ENCODE measurements at regions not wholly inside any gene's neighbourhood (a gene's known extent, or its start where the extent isn't known, plus 50 kb on each side); places are given as distances from the start of the nearest gene placed in this dataset.

DNA sequence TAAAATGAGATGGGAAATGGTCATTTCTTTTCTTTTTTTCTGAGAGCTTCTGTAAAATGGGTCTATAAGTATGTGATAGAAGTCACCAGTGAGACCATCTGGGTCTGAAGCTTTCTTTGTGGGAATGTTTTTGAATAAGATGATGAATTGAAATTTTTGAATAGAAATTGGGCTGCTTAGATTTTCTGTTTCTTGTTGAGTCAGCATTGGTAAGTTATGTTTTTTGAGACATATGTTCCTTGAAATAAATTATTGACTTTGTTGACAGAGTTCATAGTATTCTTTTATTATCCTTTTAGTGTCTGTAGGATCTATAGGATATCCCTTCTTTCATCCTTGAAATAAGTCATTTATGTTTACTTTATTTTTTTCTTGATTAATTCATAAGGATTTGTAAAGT is 208.1 kb downstream of the OPA1 start:
- no peak overlapping the region for H3K27ac ChIP-seq (ENCODE audit: low read length)
- DNase-seq = no peak
- H3K36me3 ChIP-seq (ENCODE audit: control insufficient read depth, insufficient read depth, low read length) = no peaks in the 10 kb centered on the region

DNA sequence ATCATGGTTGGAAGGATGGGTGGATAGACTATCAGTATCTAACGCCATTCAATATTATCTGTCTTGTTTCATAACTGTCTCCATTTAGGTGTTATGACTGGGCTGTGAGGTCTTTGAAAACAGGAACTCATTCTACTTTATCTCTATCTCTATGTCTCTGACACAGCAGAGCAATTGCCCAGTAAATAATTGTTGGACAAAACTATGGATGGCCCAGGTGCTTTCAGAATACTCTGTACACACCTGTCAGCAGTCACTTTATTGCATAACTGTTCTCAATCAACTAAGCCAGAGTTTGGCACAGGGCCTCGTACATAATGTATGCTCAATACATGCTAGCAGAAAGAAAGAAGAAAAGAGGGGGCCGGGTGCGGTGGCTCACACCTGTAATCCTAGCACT is 210.3 kb downstream of the OPA1 start:
- peak; percentile 74 to 88 for DNase-seq

More for the DNA sequence above, 208.1 kb downstream of the OPA1 start:
- Histone ChIP-seq H3K9me3 (ENCODE audit: control insufficient read depth, low read depth, low read length) (no peaks in the 10 kb centered on the region), H3K4me1 (ENCODE audit: control insufficient read depth, insufficient read depth, low read length) (peaks cover 15% of the 10 kb centered on the region), H3K4me3 (ENCODE audit: low read length) (no peak overlapping the region), H3K27me3 (ENCODE audit: control insufficient read depth, insufficient read depth, low read length) (no peaks in the 10 kb centered on the region)

DNA sequence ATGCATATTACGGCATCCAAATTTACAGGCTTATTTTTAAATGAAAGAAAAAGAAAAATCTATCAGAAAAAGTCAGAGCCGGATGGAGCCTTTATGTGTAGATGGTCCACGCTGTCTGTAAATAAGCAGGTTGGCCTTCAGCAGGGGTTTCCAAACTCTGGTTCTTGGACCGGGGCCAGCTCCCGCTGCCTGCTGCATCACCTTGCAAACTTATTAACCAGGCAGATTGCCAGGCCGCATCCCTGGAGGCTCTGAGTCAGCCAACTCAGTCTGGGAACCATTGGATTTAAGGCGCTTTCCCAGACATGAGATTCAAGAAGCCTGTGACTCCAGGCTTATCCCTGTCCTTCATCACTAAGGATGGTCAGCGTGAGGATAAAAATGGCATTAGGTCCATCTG is 212.4 kb downstream of the OPA1 start:
- WGBS (ENCODE audit: insufficient coverage, low lambda C conversion rate) = 83% methylated on average over 1 of the region's 8 CpGs
- H3K27me3 ChIP-seq (ENCODE audit: control insufficient read depth, insufficient read depth, low read length) = no peaks in the 10 kb centered on the region
- H3K4me3 ChIP-seq (ENCODE audit: low read length) = no peak overlapping the region
- no peaks in the 10 kb centered on the region for H3K36me3 ChIP-seq (ENCODE audit: control insufficient read depth, insufficient read depth, low read length)
- H3K4me1 ChIP-seq (ENCODE audit: control insufficient read depth, insufficient read depth, low read length) = peaks cover 23% of the 10 kb centered on the region
- H3K27ac ChIP-seq (ENCODE audit: low read length) = no peak overlapping the region
- H3K9me3 ChIP-seq (ENCODE audit: control insufficient read depth, low read depth, low read length) = no peaks in the 10 kb centered on the region
- DNase-seq = peak; percentile 81 to 89

More for the DNA sequence above, 210.3 kb downstream of the OPA1 start:
- H3K4me3 ChIP-seq (ENCODE audit: low read length) = no peak overlapping the region
- H3K36me3 ChIP-seq (ENCODE audit: control insufficient read depth, insufficient read depth, low read length) = no peaks in the 10 kb centered on the region
- H3K4me1 ChIP-seq (ENCODE audit: control insufficient read depth, insufficient read depth, low read length) = peaks cover 16% of the 10 kb centered on the region
- WGBS (ENCODE audit: insufficient coverage, low lambda C conversion rate) = no CpG with 5 or more reads among the region's 4 CpGs
- peak overlapping the region; percentile 48 for H3K27ac ChIP-seq (ENCODE audit: low read length)
- no peaks in the 10 kb centered on the region for H3K27me3 ChIP-seq (ENCODE audit: control insufficient read depth, insufficient read depth, low read length)
- no peaks in the 10 kb centered on the region for H3K9me3 ChIP-seq (ENCODE audit: control insufficient read depth, low read depth, low read length)

DNA sequence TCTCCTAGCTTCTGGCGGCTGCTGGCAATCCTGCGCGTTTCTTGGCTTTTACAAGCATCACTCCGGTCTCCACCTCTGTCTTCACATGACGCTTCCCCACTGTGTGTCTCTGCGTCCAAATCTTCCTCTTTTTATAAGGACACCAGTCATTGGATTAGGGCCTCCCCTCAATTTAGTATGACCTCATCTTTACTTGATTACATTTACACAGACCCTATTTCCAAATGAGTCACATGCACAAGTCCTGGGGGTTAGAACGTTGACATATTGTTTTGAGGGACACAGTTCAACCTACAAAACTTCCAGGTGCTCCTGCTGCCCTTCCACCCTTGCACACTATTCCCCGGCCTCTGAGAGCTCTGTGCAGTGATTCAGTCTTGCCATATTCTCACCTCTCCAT is 215.3 kb downstream of the OPA1 start:
- H3K9me3 ChIP-seq (ENCODE audit: control insufficient read depth, low read depth, low read length) = no peaks in the 10 kb centered on the region
- peaks cover 24% of the 10 kb centered on the region for H3K4me1 ChIP-seq (ENCODE audit: control insufficient read depth, insufficient read depth, low read length)
- no peaks in the 10 kb centered on the region for H3K36me3 ChIP-seq (ENCODE audit: control insufficient read depth, insufficient read depth, low read length)
- no peak overlapping the region for H3K4me3 ChIP-seq (ENCODE audit: low read length)
- H3K27ac ChIP-seq (ENCODE audit: low read length) = no peak overlapping the region
- H3K27me3 ChIP-seq (ENCODE audit: control insufficient read depth, insufficient read depth, low read length) = no peaks in the 10 kb centered on the region
- 90% methylated on average over 5 of the region's 8 CpGs for WGBS (ENCODE audit: insufficient coverage, low lambda C conversion rate)
- DNase-seq = no peak

DNA sequence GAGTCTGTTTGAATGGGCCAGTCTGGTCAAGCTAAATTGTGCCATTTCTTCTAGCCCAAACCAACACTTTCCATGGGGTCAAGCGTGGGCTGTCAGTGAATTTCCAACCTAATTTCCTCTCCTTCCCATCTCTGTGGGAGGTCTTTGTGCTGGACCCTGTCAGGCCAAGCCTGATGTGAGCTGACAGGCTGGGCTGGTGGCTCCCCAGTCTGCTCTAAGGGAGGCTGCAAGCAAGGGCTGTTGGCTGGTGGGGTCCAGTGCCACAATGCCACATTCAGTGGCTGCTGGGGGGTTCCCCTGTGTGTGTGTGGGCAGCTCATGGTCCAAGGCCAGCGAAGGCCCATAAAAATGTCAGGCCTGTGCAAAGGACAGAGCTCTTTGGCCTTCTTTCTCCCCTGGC is 216.1 kb downstream of the OPA1 start:
- Histone ChIP-seq H3K9me3 (ENCODE audit: control insufficient read depth, low read depth, low read length) (no peaks in the 10 kb centered on the region), H3K27me3 (ENCODE audit: control insufficient read depth, insufficient read depth, low read length) (no peaks in the 10 kb centered on the region), H3K27ac (ENCODE audit: low read length) (no peak overlapping the region), H3K4me3 (ENCODE audit: low read length) (no peak overlapping the region), H3K4me1 (ENCODE audit: control insufficient read depth, insufficient read depth, low read length) (peaks cover 32% of the 10 kb centered on the region), H3K36me3 (ENCODE audit: control insufficient read depth, insufficient read depth, low read length) (no peaks in the 10 kb centered on the region)
- no peak for DNase-seq
- WGBS (ENCODE audit: insufficient coverage, low lambda C conversion rate) = no CpG with 5 or more reads among the region's 2 CpGs

DNA sequence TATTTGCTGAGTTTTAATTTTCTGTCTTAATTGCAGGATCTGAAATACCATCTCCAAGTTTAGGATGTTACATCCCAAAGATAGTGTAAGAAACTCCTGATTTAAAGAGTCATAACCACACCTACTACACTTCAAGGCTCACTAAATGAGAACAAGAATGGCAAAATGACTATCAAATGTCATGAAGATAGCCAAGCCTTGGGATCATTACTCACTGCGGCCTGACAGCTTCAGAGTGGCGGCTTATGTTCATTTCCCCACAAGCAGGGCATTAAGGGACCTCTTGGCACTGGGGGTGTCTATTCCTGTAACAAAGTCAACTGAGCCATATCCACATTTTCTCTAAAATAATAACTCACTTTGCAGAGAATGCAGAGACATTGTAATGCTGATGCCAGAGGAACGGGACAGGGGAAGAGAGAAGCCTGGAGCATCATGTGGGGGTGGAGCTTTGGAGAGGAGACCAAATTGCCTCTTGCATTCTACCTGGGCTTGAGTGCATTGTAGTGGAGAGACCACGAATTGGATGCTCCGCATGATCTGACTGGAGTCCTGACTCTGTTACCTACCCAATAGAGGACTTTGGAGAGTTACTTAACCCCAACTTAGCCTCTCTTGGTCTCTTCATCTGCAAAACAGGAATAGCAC is 219.2 kb downstream of the OPA1 start:
- no peak for DNase-seq
- no peak overlapping the region for H3K27ac ChIP-seq (ENCODE audit: low read length)
- no peaks in the 10 kb centered on the region for H3K9me3 ChIP-seq (ENCODE audit: control insufficient read depth, low read depth, low read length)
- WGBS (ENCODE audit: insufficient coverage, low lambda C conversion rate) = no CpG with 5 or more reads among the region's 5 CpGs
- H3K36me3 ChIP-seq (ENCODE audit: control insufficient read depth, insufficient read depth, low read length) = no peaks in the 10 kb centered on the region
- H3K4me1 ChIP-seq (ENCODE audit: control insufficient read depth, insufficient read depth, low read length) = peaks cover 48% of the 10 kb centered on the region
- no peaks in the 10 kb centered on the region for H3K27me3 ChIP-seq (ENCODE audit: control insufficient read depth, insufficient read depth, low read length)
- H3K4me3 ChIP-seq (ENCODE audit: low read length) = no peak overlapping the region

DNA sequence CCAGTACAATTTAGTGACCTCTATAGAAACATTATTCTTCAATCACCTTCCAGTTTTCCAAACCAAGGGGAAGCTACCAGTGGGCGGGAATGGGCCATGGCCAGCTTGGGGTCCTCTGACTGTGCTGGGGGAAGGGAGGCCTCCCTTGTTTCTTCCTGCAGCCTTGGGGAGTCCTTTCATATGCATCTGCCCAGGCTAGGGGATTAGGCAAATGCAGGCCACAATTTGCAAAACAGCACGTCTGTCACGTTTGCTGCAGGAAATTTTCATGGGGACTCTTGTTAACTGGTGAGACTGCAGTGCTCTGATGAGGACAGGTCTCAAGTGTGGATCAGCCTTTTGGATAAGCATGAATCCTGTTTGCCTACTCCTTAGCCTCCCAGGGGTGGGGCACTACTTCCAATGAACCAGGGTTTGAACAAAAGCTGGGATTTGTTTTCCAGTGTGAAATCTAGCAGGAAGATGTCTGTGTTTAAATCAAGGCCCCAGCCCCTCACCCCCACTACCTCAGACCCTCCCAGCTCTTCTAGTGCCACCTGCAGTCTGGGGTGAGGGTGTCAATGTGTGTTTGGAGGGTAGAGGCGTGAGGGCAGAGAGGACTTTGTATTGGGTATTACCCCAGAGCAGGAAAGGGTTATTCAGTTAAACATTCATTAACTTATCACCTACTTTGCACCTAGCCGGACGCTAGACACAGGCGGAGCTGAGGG is 219.9 kb downstream of the OPA1 start:
- peaks cover 56% of the 10 kb centered on the region for H3K4me1 ChIP-seq (ENCODE audit: control insufficient read depth, insufficient read depth, low read length)
- no peaks in the 10 kb centered on the region for H3K27me3 ChIP-seq (ENCODE audit: control insufficient read depth, insufficient read depth, low read length)
- peak overlapping the region; percentile 45 for H3K27ac ChIP-seq (ENCODE audit: low read length)
- no peaks in the 10 kb centered on the region for H3K9me3 ChIP-seq (ENCODE audit: control insufficient read depth, low read depth, low read length)
- WGBS (ENCODE audit: insufficient coverage, low lambda C conversion rate) = 100% methylated on average over 1 of the region's 7 CpGs
- H3K4me3 ChIP-seq (ENCODE audit: low read length) = no peak overlapping the region
- peak; percentile 45 to 73 for DNase-seq
- no peaks in the 10 kb centered on the region for H3K36me3 ChIP-seq (ENCODE audit: control insufficient read depth, insufficient read depth, low read length)

DNA sequence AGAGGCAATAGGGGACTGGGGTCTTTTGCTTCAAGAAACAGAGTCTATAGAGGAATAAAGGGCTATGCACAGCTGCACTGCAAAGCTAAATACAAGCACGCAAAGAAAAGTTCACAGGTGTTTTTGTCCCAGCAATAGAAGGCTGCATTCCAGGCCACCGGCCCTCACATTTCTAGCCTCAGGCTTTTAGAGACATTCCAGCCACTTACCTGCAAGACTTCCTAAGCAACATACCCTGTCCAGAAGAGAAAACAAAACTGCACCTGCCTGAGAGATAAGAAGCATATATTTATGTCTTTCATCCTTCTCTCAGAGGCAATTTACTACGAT is 220.5 kb downstream of the OPA1 start:
- Histone ChIP-seq H3K9me3 (ENCODE audit: control insufficient read depth, low read depth, low read length) (no peaks in the 10 kb centered on the region), H3K4me3 (ENCODE audit: low read length) (no peak overlapping the region), H3K27ac (ENCODE audit: low read length) (peak overlapping the region; percentile 45), H3K4me1 (ENCODE audit: control insufficient read depth, insufficient read depth, low read length) (peaks cover 57% of the 10 kb centered on the region), H3K27me3 (ENCODE audit: control insufficient read depth, insufficient read depth, low read length) (no peaks in the 10 kb centered on the region), H3K36me3 (ENCODE audit: control insufficient read depth, insufficient read depth, low read length) (no peaks in the 10 kb centered on the region)
- 0% methylated on average over 1 of the region's 3 CpGs for WGBS (ENCODE audit: insufficient coverage, low lambda C conversion rate)
- no peak for DNase-seq

DNA sequence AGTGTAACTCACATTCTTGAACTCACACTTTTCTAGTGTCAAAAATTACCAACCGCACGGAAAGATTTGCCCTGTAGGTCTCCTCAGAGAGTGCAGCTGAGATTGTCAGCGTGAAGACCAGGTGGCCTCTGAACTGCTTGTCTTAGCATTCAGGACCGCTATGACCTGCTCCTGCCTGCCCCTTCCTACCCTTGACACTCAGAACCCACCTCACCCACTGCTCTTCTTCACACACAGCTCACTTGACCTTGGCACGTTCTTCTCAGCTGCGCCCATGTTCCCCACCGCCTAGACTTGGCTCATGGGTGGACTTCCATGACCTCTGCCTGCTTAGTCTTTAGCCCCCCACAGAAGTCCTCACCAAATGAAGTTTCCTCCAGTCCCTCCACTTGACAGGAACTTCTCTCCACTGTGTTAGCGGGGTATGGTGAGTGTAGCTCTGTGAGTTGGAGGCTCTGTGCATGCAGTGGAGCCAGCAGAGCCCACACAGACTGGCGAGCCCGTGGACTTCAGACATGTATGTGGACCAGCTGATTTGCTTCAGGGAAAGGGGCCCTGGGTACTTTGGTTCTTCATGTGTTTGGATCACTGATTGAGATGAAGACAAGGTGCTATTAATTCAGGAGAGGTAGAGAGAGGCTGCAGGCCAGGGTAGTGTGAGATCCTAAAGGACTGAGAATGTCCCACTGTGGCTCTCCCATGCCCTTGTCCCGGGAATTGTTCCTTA is 221.3 kb downstream of the OPA1 start:
- H3K4me1 ChIP-seq (ENCODE audit: control insufficient read depth, insufficient read depth, low read length) = peaks cover 54% of the 10 kb centered on the region
- H3K27ac ChIP-seq (ENCODE audit: low read length) = peak overlapping the region; percentile 45
- no peak overlapping the region for H3K4me3 ChIP-seq (ENCODE audit: low read length)
- WGBS (ENCODE audit: insufficient coverage, low lambda C conversion rate) = 80% methylated on average over 2 of the region's 11 CpGs
- no peaks in the 10 kb centered on the region for H3K36me3 ChIP-seq (ENCODE audit: control insufficient read depth, insufficient read depth, low read length)
- no peaks in the 10 kb centered on the region for H3K9me3 ChIP-seq (ENCODE audit: control insufficient read depth, low read depth, low read length)
- peak in 1 of 2 donors; percentile 65 for DNase-seq
- no peaks in the 10 kb centered on the region for H3K27me3 ChIP-seq (ENCODE audit: control insufficient read depth, insufficient read depth, low read length)

DNA sequence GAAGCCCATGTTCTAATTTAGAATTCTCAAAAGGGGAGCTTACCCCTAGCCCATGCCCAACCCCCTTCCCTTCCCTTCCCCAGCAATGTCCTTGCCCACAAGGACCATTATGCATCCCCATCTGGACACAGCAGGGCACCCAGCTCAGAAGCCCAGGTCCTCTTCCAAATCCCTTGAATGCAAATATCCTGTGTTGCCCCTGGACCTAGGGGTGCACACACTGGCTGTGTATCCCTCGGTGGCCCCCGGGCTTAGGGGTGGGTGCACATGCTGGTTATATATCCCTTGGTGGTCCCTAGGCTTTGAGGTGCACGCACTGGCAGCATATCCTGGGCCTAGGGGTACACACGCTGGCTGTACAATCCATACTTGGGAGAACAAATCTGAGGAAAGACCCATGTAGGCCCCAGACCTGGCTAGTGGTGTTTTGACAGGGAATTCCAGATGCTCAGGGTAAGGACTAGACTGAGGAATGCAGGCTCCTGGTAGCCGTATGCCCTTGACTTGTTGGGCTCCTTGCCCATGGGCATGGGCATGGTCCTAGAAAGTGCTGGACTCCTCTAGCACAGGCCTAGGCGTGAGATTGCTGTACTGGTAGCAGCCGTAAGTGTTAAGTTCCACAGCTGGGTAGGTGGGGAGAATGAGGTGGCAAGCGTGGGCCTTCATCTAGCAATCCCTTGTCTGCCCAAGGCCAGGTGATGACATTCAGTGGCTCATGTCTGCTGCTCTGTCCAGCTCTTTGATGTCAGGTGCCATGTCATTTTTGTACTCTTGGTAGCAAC is 222.4 kb downstream of the OPA1 start:
- peak in 1 of 2 donors; percentile 26 for DNase-seq
- no CpG with 5 or more reads among the region's 8 CpGs for WGBS (ENCODE audit: insufficient coverage, low lambda C conversion rate)
- Histone ChIP-seq H3K9me3 (ENCODE audit: control insufficient read depth, low read depth, low read length) (no peaks in the 10 kb centered on the region), H3K4me3 (ENCODE audit: low read length) (no peak overlapping the region), H3K27ac (ENCODE audit: low read length) (no peak overlapping the region), H3K4me1 (ENCODE audit: control insufficient read depth, insufficient read depth, low read length) (peaks cover 50% of the 10 kb centered on the region), H3K27me3 (ENCODE audit: control insufficient read depth, insufficient read depth, low read length) (no peaks in the 10 kb centered on the region), H3K36me3 (ENCODE audit: control insufficient read depth, insufficient read depth, low read length) (no peaks in the 10 kb centered on the region)

Measured in large intestine (tissue), 3 donors.